WTC11 (cell line): ENCODE measurements at regions not wholly inside any gene's neighbourhood (a gene's known extent, or its start where the extent isn't known, plus 50 kb on each side); places are given as distances from the start of the nearest gene placed in this dataset.

Experiments used
- ATAC-seq: fragments of 200-7000 bp; cut with Tn5 transposase; 2 replicates; pipeline ENCODE4 v1.10.0; 2021; ENCODE audit warnings: mild to moderate bottlenecking, moderate library complexity
- CTCF ChIA-PET: fragments of 300-600 bp; sonication (Branson Sonifier 250); formaldehyde crosslinking; loops from one replicate; lab custom pipeline; 2021; ENCODE audit warnings: antibody characterized with exemption; lab: Charles Lee
- POLR2A ChIA-PET: fragments of 350-600 bp; sonication (Branson Sonifier 250); formaldehyde crosslinking; loops from one replicate; lab custom pipeline; 2021; ENCODE audit warnings: antibody characterized with exemption; lab: Charles Lee
- DNase-seq: peaks from one replicate; pipeline ENCODE4 v3.0.0; 2021; ENCODE audit warnings: low spot score
- H3K27ac Mint-ChIP-seq: 2 replicates; pipeline ENCODE4 v1.8.0; 2021; ENCODE audit warnings: mixed read lengths
- H3K27me3 Mint-ChIP-seq: 2 replicates; pipeline ENCODE4 v1.8.0; 2021; ENCODE audit warnings: low read depth, mild to moderate bottlenecking, moderate library complexity, mixed read lengths
- H3K36me3 Mint-ChIP-seq: 2 replicates; pipeline ENCODE4 v1.8.0; 2021; ENCODE audit warnings: mixed read lengths
- H3K4me1 Mint-ChIP-seq: 2 replicates; pipeline ENCODE4 v1.8.0; 2022; ENCODE audit warnings: mixed read lengths
- H3K4me3 Mint-ChIP-seq: 2 replicates; pipeline ENCODE4 v1.8.0; 2021; ENCODE audit warnings: mild to moderate bottlenecking, moderate library complexity, mixed read lengths
- H3K9me3 Mint-ChIP-seq: 2 replicates; pipeline ENCODE4 v1.8.0; 2021; ENCODE audit warnings: mixed read lengths
- ATF3 ChIP-seq: sonication (generic); formaldehyde crosslinking; conservative IDR thresholded peaks from 2 replicates; pipeline ENCODE4 v1.8.1; 2022; ENCODE audit warnings: mild to moderate bottlenecking, missing genetic modification reagents
- CBFB ChIP-seq: sonication (generic); formaldehyde crosslinking; IDR thresholded peaks from 2 replicates; pipeline ENCODE4 v1.8.1; 2022; ENCODE audit warnings: mild to moderate bottlenecking, low read depth, missing genetic modification reagents
- CTCF ChIP-seq: fragments of 200-600 bp; IDR thresholded peaks from 2 replicates; pipeline ENCODE4 v1.8.0; 2022; ENCODE audit warnings: antibody characterized with exemption
- E2F1 ChIP-seq: sonication (generic); formaldehyde crosslinking; IDR thresholded peaks from 2 replicates; pipeline ENCODE4 v1.8.0; 2022; ENCODE audit warnings: mild to moderate bottlenecking, missing genetic modification reagents
- GRHL2 ChIP-seq: fragments of 250-450 bp; sonication (Bioruptor Pico); IDR thresholded peaks from 2 replicates; pipeline ENCODE4 v1.8.0; 2022; ENCODE audit warnings: mild to moderate bottlenecking, moderate library complexity; ENCODE audit not compliant: insufficient replicate concordance, severe bottlenecking
- MLX ChIP-seq: sonication (generic); formaldehyde crosslinking; IDR thresholded peaks from 2 replicates; pipeline ENCODE4 v1.8.1; 2023; ENCODE audit warnings: mild to moderate bottlenecking, missing genetic modification reagents, moderate library complexity
- MXD4 ChIP-seq: fragments of 250-450 bp; sonication (Bioruptor Pico); IDR thresholded peaks from 2 replicates; pipeline ENCODE4 v1.8.0; 2021; ENCODE audit warnings: mild to moderate bottlenecking, moderate library complexity, borderline replicate concordance
- NFYB ChIP-seq: sonication (generic); formaldehyde crosslinking; conservative IDR thresholded peaks from 2 replicates; pipeline ENCODE4 v1.8.0; 2022; ENCODE audit warnings: low read depth, missing genetic modification reagents
- NR1H2 ChIP-seq: sonication (generic); formaldehyde crosslinking; IDR thresholded peaks from 2 replicates; pipeline ENCODE4 v1.9.0; 2021; ENCODE audit warnings: mild to moderate bottlenecking, moderate library complexity, missing genetic modification reagents
- NR2C2 ChIP-seq: sonication (generic); formaldehyde crosslinking; IDR thresholded peaks from 2 replicates; pipeline ENCODE4 v1.8.0; 2022; ENCODE audit warnings: mild to moderate bottlenecking, missing genetic modification reagents
- PRDM15 ChIP-seq: sonication (generic); formaldehyde crosslinking; IDR thresholded peaks from 2 replicates; pipeline ENCODE4 v1.8.0; 2022; ENCODE audit warnings: missing genetic modification reagents
- SMAD4 ChIP-seq: sonication (generic); formaldehyde crosslinking; IDR thresholded peaks from 2 replicates; pipeline ENCODE4 v1.8.0; 2022; ENCODE audit warnings: mild to moderate bottlenecking, missing genetic modification reagents
- TEAD1 ChIP-seq: sonication (generic); formaldehyde crosslinking; IDR thresholded peaks from 2 replicates; pipeline ENCODE4 v1.8.0; 2022; ENCODE audit warnings: mild to moderate bottlenecking, missing genetic modification reagents
- USF1 ChIP-seq: sonication (generic); formaldehyde crosslinking; IDR thresholded peaks from 2 replicates; pipeline ENCODE4 v1.8.0; 2022; ENCODE audit warnings: mild to moderate bottlenecking, missing genetic modification reagents
- USF2 ChIP-seq: sonication (generic); formaldehyde crosslinking; IDR thresholded peaks from 2 replicates; pipeline ENCODE4 v1.8.1; 2023; ENCODE audit warnings: mild to moderate bottlenecking, missing genetic modification reagents, moderate library complexity
- ZNF423 ChIP-seq: fragments of 250-450 bp; sonication (Bioruptor Pico); IDR thresholded peaks from 2 replicates; pipeline ENCODE4 v2.1.2; 2022; ENCODE audit warnings: mild to moderate bottlenecking, moderate library complexity
- ZNF532 ChIP-seq: fragments of 250-450 bp; sonication (Bioruptor Pico); IDR thresholded peaks from 2 replicates; pipeline ENCODE4 v1.9.0; 2021; ENCODE audit warnings: mild to moderate bottlenecking, borderline replicate concordance
- ZSCAN18 ChIP-seq: fragments of 250-450 bp; sonication (Bioruptor Pico); IDR thresholded peaks from 2 replicates; pipeline ENCODE4 v2.1.2; 2022; ENCODE audit warnings: mild to moderate bottlenecking, moderate library complexity

- TF ChIP-seq PRDM15 (CRISPR knock-in tag), result no peak
- no peak for TF ChIP-seq USF2
- no peak for TF ChIP-seq ZNF532
- TF ChIP-seq NR2C2 (CRISPR knock-in tag), result no peak
- TF ChIP-seq MLX (CRISPR knock-in tag), result no peak
These were observed 87.5 kb upstream of the HGF start (continued) for GRCh38 chr7:81857385-81857784.

GRCh38 chr7:81854518-81854917 is 84.7 kb upstream of the HGF start:
- peaks cover 5% of the 10 kb centered on the region for H3K9me3 Mint-ChIP-seq
- ChIA-PET CTCF (interaction anchor here (0.9 kb wide), 1 partner anchor 354 kb away, joined by 3 read pairs; no protein-coding TSS in a partner anchor), POLR2A (no interaction called here)
- H3K36me3 Mint-ChIP-seq, result no peaks in the 10 kb centered on the region
- no peak overlapping the region for H3K4me3 Mint-ChIP-seq
- no peak for ATAC-seq
- DNase-seq, result no peak
- H3K27me3 Mint-ChIP-seq, result no peaks in the 10 kb centered on the region
- peaks cover 21% of the 10 kb centered on the region for H3K4me1 Mint-ChIP-seq
- TF ChIP-seq NFYB, result no peak
- TF ChIP-seq E2F1 (CRISPR knock-in tag), result no peak
- no peak for TF ChIP-seq CBFB (CRISPR knock-in tag)
- no peak overlapping the region for H3K27ac Mint-ChIP-seq

GRCh38 chr7:81852701-81853100 is 82.9 kb upstream of the HGF start:
- CTCF ChIA-PET, result no interaction called here
- H3K4me1 Mint-ChIP-seq, result peaks cover 21% of the 10 kb centered on the region
- no peaks in the 10 kb centered on the region for H3K27me3 Mint-ChIP-seq
- no peak for TF ChIP-seq ATF3
- no peak for TF ChIP-seq MXD4 (CRISPR knock-in tag)
- TF ChIP-seq ZSCAN18 (CRISPR knock-in tag), result no peak
- no peak for TF ChIP-seq NR1H2 (CRISPR knock-in tag)
- TF ChIP-seq GRHL2 (CRISPR knock-in tag), result no peak
- TF ChIP-seq ZNF423 (CRISPR knock-in tag), result no peak
- no peak for TF ChIP-seq SMAD4 (CRISPR knock-in tag)
- TF ChIP-seq CTCF, result no peak
- no peak for TF ChIP-seq USF1 (CRISPR knock-in tag)
- TF ChIP-seq TEAD1 (CRISPR knock-in tag), result no peak
- ATAC-seq (no peak), DNase-seq (no peak)
- POLR2A ChIA-PET, result no interaction called here
- no peaks in the 10 kb centered on the region; the same call in 1 of the 2 replicates for H3K9me3 Mint-ChIP-seq
- no peak overlapping the region for H3K4me3 Mint-ChIP-seq
- no peaks in the 10 kb centered on the region for H3K36me3 Mint-ChIP-seq
- no peak overlapping the region for H3K27ac Mint-ChIP-seq
